ENCODE measurements at regions not wholly inside any gene's neighbourhood (a gene's known extent, or its start where the extent isn't known, plus 50 kb on each side); places are given as distances from the start of the nearest gene placed in this dataset.

DNA sequence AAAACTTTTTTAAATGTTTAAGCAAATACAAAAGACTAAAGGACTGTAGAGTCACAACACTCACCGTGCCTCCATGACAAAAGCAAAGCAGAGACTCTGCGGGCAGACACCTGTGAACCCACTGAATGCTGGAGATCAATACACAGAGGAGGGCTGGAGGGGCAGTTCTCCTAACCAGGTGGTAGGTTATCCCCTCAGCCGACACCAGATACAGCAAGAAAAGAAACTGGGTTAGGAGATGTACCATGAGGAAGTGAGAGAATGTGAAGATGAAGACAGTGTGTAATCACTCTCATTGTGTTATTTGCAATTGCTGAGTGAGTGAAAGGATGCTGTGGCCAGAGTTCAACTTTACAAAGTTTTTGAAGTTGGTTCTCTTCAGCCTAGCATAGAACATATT is 480.3 kb downstream of the BCL11B start:
- no peak for TF ChIP-seq CTCF (IDR thresholded peaks at IDR 0.05)
- Mint-ChIP-seq H3K36me3 (ENCODE audit: low read depth) (peaks cover under 1% of the 10 kb centered on the region; the same call in 1 of the 2 replicates), H3K27me3 (ENCODE audit: insufficient read depth) (no peaks in the 10 kb centered on the region; the same call in 1 of the 2 replicates), H3K27ac (no peak overlapping the region), H3K4me1 (ENCODE audit: low read depth) (no peaks in the 10 kb centered on the region), H3K4me3 (no peak overlapping the region), H3K9me3 (peaks cover 71% of the 10 kb centered on the region)
- DNase-seq, result no peak

DNA sequence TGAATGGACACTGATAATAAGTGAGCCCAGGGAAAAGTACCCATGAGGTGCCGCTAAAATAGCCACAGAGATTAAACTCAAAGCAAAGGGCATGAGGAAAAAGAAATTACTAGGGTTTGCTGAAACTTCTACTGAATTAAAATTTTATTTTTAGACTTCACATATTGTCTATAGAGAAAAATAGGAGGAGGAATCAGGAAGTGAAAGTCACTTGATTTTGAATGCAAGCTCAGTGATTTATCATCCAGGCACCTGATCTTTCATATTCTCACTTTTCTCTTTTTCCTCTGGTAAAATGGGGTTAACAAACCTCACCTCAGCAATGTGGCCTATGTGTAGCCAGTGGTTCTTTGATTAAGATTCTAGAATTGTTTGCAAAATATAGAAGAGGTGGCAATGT is 479.8 kb downstream of the BCL11B start:
- Mint-ChIP-seq H3K27ac (no peak overlapping the region), H3K36me3 (ENCODE audit: low read depth) (peaks cover 4% of the 10 kb centered on the region; the same call in 1 of the 2 replicates)

DNA sequence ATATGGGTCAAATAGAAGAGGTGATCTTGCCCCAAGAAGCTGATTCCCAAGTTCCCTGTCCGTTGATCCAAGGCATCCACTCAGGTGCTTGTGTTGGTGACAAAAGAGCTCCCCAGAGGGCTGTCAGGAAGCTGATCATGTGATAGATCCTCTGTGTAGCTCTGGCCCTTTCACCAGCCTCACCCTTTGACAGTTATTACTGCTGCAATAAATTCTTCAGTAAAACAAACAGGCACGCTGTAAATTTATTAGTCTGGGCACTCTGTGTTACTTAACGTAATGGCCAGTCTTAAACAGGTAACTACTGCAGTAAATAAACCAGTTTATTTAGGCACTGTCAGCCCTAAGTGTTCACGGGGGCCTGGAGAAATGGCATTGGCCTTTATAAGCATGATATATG is 473.9 kb downstream of the BCL11B start:
- H3K4me3 Mint-ChIP-seq, result no peak overlapping the region
- H3K9me3 Mint-ChIP-seq, result peaks cover 53% of the 10 kb centered on the region
- H3K27ac Mint-ChIP-seq, result no peak overlapping the region
- DNase-seq, result no peak
- H3K4me1 Mint-ChIP-seq (ENCODE audit: low read depth), result no peaks in the 10 kb centered on the region
- no peaks in the 10 kb centered on the region; the same call in 1 of the 2 replicates for H3K27me3 Mint-ChIP-seq (ENCODE audit: insufficient read depth)
- TF ChIP-seq CTCF (IDR thresholded peaks at IDR 0.05), result no peak
- H3K36me3 Mint-ChIP-seq (ENCODE audit: low read depth), result peaks cover 4% of the 10 kb centered on the region; the same call in 1 of the 2 replicates

More for the DNA sequence above, 479.8 kb downstream of the BCL11B start:
- no peak for DNase-seq
- Mint-ChIP-seq H3K27me3 (ENCODE audit: insufficient read depth) (no peaks in the 10 kb centered on the region; the same call in 1 of the 2 replicates), H3K4me3 (no peak overlapping the region), H3K9me3 (peaks cover 72% of the 10 kb centered on the region), H3K4me1 (ENCODE audit: low read depth) (no peaks in the 10 kb centered on the region)
- no peak for TF ChIP-seq CTCF (IDR thresholded peaks at IDR 0.05)

GRCh38 chr14:98799891-98800290 is 472.1 kb downstream of the BCL11B start:
- H3K4me3 Mint-ChIP-seq, result no peak overlapping the region
- H3K4me1 Mint-ChIP-seq (ENCODE audit: low read depth), result no peaks in the 10 kb centered on the region
- H3K27ac Mint-ChIP-seq, result no peak overlapping the region
- no peaks in the 10 kb centered on the region; the same call in 1 of the 2 replicates for H3K27me3 Mint-ChIP-seq (ENCODE audit: insufficient read depth)
- H3K9me3 Mint-ChIP-seq, result peaks cover 52% of the 10 kb centered on the region
- no peak for DNase-seq
- no peak for TF ChIP-seq CTCF (IDR thresholded peaks at IDR 0.05)
- 0 out of 2 replicates have a peak, but pooled peaks cover 4% of the 10 kb centered on the region for H3K36me3 Mint-ChIP-seq (ENCODE audit: low read depth)

DNA sequence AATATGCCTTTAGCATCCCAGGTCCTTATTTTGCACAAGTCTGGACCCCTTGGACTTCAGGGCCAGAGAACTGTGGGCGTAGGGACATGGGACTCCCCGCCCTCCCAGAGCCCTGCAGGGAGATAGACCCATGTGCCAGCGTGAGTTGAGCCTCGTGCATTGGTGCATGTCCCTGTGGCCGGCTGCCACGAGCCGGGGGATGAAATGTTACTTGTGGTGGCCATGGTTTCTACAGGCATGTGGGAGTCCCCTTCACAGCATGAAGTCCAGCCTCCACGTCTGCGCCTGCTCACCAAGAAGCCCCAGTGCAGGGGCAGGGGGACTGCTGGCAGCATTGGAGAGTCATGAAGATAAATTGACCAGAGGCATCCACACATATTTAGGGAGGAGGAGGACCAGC is 470.0 kb downstream of the BCL11B start:
- DNase-seq, result no peak
- Mint-ChIP-seq H3K9me3 (peaks cover 50% of the 10 kb centered on the region), H3K27me3 (ENCODE audit: insufficient read depth) (no peaks in the 10 kb centered on the region; the same call in 1 of the 2 replicates)

More for the DNA sequence above, 470.0 kb downstream of the BCL11B start:
- no peaks in the 10 kb centered on the region for H3K4me1 Mint-ChIP-seq (ENCODE audit: low read depth)
- peaks cover under 1% of the 10 kb centered on the region; the same call in 1 of the 2 replicates for H3K36me3 Mint-ChIP-seq (ENCODE audit: low read depth)
- no peak overlapping the region for H3K4me3 Mint-ChIP-seq
- no peak for TF ChIP-seq CTCF (IDR thresholded peaks at IDR 0.05)
- no peak overlapping the region for H3K27ac Mint-ChIP-seq
